ENCODE measurements at regions not wholly inside any gene's neighbourhood (a gene's known extent, or its start where the extent isn't known, plus 50 kb on each side); places are given as distances from the start of the nearest gene placed in this dataset.

DNA sequence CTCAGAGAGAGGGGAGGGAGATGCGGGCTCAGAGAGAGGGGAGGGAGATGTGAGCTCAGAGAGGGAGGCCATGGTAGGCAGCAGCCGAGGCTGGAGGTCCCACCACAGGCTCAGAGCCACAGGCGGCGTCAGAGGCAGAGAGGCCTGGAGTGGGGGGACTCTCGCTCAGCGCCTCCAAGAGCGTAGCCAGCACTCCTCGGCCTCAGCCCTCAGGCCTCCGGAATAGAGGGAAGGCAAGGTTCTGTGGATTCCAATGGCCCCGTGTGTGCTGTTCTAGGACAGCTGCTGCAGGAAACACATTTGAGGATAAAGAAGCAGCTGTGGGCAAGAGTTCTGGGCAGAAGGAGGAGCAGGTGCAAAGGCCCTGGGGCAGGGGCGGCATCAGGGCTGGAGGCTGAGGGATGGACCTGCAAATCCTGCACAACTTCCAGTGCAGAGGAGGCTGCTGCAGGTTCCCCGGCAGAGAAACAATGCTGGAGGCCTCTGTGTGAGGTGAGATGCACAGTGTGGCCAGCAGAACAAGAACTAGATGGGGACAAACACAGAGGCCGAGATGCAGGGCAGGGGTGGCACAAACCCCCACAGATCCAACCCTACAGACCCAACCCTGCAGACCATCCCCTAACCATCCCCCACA lies 59.1 kb upstream of the GALNT9 start:
- TF ChIP-seq, protein P1, sequence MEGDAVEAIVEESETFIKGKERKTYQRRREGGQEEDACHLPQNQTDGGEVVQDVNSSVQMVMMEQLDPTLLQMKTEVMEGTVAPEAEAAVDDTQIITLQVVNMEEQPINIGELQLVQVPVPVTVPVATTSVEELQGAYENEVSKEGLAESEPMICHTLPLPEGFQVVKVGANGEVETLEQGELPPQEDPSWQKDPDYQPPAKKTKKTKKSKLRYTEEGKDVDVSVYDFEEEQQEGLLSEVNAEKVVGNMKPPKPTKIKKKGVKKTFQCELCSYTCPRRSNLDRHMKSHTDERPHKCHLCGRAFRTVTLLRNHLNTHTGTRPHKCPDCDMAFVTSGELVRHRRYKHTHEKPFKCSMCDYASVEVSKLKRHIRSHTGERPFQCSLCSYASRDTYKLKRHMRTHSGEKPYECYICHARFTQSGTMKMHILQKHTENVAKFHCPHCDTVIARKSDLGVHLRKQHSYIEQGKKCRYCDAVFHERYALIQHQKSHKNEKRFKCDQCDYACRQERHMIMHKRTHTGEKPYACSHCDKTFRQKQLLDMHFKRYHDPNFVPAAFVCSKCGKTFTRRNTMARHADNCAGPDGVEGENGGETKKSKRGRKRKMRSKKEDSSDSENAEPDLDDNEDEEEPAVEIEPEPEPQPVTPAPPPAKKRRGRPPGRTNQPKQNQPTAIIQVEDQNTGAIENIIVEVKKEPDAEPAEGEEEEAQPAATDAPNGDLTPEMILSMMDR (optimal IDR thresholded peaks at IDR 0.05 in 1 of 3, IDR thresholded peaks at IDR 0.05 in 1 of 3, conservative IDR thresholded peaks at IDR 0.05 in 1 of 3; ENCODE audit: extremely low read depth in 1 of 3, insufficient read depth in 2 of 3, low read length in 3 of 3), result no peak
- TF ChIP-seq EZH2 (IDR thresholded peaks at IDR 0.05; ENCODE audit: low read length), result no peak

All from keratinocyte (primary cell).